Activated gamma-delta T cell (primary cell): ENCODE measurements at regions not wholly inside any gene's neighbourhood (a gene's known extent, or its start where the extent isn't known, plus 50 kb on each side); places are given as distances from the start of the nearest gene placed in this dataset.
"Not testable (repeated sequence)": the region's sequence is repeated elsewhere in the genome, so short reads cannot be mapped to it uniquely, and the experiment has no call there.

Source experiments
- DNase-seq: peaks from one replicate; lab custom pipeline; 2025; lab: John Stamatoyannopoulos, UW

DNA sequence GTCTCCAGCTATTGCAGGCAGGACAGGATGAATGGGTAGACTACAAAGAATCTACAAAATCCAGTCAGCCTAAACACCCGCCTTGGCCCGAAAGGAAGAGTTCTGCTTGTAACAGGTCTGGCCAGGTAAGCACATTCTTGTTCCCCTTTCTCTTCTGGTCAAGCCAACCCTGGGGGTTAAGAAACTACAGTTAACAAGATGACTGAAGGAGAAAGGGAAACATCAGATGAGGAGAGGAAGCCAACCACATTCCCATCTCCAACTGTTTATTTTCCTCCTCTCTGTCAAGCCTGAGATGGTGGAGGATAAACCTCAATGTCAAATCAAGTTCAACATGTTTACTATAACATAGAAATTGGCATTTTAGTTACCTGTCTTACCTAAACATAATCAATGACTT lies 198.9 kb downstream of the IPMK start:
- no peak for DNase-seq

DNA sequence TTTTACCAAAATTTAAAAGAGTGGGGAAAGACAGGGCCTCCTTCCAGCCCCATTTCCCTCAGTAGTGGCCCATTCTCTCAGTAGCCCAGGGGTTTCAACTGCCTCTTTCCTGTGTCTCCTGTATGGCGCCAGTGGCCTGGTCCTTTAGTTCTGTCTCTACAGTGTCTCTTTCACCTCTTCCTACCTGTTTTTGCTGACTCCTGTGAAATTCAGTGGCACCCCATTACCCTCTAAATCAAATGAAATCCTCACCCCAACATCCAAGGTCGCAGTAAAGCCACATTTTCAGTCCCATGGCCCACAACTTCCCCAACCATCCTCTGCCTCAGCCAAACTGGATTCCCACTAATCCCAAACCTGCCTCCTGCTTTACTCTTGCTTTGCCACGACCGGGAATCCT lies 200.7 kb downstream of the IPMK start:
- no peak for DNase-seq

DNA sequence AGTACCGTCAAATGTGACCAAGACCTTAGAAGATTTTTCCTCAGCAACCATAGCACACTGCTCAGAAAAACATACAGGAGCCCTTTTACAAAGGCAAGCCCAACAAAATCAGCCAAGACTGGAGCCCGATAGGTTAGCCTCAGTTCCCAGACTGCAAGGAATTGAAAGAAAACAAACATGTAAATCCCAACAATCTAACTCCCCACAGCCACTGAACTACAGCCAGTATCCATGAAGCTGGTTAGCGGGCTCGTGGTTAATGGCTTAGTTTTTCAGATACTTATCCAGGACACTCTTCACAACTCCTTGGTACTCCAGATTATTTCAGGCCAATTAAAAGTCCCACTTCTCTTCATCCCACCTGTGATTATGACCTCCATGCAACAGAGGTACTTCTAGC lies 201.6 kb downstream of the IPMK start:
- DNase-seq: no peak

DNA sequence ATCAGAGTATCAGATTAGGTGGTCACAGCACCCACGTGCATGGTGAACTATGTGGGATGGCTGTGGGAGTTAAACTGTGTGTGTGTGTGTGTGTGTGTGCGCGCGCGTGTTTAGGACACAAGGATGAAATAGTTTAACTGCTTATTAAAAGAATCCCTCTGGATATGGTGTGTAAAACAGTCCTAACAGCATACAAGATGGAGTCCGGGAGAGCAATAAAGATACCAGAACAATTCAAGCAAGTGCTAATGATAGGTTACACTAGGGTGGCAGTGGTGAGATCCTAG lies 202.2 kb downstream of the IPMK start:
- no peak for DNase-seq

DNA sequence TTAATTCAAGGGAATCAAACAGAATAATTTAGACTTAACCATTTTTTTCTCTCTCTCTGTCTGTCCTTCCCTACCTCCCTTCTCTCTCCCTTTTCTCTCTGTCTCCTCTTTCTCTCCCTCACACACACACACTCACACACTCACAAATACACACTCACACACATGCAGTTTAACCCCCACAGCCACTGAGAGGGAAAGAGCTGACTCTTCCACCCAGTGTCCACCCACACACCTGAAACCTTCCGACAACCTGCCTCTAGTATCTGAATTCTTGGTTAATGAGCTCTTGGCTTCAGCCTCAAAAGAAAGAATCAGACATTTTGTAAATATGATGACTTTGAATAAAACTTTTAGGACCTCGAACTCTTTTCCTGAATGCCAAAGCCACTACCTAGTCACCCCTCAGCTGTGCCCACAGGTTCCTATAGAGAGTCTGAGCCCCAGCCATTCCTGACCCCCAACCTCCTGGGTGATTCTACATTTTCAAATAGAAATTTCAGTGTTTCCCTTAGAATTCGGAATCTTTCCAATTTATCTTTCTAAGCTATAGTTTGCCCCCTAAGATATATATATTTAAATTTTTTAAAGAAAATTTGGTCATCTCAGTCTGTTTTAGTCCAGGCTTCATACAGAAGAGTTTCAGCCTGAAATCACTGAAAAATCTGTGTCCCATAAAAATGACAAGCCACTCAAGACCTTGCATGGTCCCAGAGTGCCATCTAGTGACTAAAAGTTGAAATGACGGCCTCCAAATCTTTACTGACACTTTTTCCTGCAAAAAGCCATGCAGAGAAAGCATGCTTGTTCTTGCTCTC lies 202.8 kb downstream of the IPMK start:
- no peak for DNase-seq

DNA sequence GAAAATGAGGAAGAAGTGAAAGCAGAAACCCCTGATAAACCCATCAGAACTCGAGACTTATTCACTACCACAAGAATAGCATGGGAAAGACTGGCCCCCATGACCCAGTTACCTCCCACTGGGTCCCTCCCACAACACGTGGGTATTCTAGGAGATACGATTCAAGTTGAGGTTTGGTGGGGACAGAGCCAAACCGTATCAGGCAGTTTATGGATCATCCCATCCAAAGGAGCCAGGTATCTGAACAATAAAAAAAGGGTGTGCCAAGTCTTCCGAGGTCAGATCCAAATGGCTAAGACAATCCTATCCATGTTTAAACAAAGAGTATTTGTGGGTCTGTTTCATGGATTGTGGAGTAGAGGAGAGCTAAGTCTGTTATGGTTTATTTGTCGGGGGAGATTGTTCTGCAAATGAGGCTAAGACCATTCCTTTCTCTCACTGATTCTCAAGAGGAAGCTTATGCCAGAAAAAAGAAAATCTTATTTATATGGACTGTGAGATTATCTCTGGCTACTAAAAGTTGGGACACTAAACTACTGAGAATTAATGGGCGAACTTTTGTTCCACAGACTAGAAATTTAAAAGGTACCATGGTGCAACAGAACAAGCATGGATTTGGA lies 203.7 kb downstream of the IPMK start:
- DNase-seq: no peak

DNA sequence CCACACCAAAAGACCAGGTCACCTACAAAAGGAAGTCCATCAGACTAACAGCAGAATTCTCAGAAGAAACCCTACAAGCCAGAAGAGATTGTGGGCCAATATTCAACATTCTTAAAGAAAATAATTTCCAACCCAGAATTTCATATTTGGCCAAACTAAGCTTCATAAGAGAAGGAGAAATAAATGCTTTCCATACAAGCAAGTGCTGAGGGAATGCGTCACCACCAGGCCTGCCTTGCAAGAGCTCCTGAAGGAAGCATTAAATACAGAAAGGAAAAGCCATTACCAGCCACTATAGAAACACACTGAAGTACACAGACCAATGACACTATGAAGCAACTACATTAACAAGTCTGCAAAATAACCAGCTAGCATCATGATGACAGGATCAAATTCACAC lies 209.0 kb downstream of the IPMK start:
- DNase-seq: not testable (repeated sequence)

DNA sequence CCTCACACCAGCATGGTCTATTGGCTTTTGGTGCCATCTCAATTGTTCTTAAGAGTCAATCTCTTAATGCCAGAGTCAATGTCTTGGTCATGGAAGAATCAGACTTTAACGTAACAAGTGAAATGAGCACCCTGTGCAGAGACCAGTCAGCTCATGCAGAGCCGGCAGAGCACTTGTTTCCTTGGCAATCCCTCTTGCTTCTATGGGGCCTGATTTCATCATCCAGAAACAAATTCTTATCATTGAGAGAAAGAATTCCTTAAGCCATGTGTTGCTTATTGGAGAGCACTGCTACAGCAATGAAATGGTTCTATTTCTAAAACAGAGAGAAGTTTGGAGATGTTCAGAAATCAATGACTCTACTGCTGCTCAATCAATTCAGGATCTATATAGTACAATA lies 212.8 kb downstream of the IPMK start:
- DNase-seq: no peak

DNA sequence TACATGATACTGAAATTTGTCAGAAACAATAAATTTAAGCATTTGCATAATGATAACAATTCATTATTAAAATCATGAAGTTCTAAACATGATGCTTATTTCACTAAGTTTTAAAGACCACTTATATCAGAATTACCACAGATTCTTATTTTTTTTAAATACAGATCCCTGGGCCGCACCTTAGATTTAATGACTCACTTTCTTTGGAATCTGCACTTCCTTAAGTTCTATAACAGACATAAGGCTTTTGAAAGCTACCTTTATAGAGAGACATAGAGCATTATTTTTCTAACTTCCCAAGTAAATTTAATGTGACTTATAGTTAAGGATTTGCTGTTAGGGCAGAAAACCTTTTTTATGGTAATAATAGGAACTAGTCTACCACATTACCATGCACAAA lies 214.9 kb downstream of the IPMK start:
- DNase-seq: no peak

DNA sequence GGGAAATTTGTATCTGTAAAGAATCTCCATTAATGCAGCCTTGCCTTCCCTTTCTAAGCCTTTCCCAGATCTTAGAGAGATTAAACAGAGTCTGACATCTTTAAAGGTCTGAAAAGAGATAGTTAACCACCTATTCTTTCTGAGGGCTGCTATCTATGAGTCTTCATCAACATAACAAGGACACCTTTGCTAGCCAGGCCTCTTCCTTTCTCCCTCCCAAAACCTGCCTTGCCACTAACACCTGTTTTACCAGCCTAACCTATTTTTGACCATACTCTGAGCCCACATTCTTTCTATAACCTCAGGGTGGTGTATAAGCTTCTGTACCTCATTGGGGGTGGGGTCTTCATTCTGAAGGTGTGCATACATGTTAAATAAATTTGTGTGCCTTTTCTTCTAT lies 217.1 kb downstream of the IPMK start:
- no peak for DNase-seq

DNA sequence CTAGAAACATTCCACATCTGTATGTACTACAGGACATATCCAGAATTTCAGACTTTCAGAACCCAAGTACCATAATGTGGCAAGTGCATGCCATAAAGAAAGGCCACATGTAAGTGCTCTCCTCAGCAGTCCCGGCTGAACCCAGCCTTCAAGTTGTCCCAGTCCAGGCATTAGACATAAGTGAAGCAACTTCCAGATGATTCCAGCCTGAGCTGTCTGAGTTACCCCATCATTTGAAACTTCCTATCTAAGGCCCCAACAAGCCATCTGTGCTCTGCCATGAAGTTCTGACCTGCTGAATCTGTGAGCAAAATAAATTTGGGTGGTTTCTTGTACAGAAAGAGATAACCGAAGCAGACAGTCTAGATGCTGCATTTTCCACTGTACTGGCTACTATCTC lies 218.8 kb downstream of the IPMK start:
- DNase-seq: no peak

DNA sequence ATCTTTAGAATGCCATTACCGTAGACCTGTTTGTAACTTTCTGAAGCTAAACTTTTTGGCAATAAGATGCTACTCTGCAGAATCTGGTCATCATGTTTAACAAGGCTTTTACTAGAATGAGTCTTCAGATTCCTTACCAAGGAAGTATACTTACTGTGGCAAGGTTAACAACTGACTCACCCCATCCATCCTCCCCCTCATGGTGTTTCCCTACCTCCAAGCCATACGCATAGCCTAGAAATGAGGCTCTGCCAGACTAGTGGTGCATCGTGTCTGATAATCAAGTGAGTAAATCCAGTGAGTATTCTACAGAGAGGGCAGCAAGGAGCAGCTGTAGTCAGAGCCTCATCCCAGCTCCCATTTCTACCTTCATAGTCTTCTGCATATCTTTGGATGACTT lies 223.6 kb downstream of the IPMK start:
- DNase-seq: no peak

DNA sequence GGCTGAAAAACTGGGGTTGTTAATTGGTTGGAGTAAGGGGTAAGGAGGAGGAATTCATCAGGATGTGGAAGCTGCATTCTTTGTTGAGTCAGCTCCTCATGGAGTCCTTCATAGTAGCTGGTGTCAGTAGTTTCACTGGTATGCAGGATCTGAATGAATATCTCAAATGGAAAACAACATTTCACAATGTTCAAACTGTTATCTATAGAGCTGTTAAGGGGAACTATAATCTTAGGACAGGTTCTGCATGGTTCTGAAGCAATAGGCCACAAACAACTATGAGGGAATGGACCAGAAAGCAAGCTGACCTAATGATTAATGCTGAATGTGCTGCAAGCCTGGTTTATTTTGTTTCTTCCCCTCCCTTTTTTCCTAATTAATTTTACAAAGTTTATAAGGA lies 225.8 kb downstream of the IPMK start:
- no peak for DNase-seq

DNA sequence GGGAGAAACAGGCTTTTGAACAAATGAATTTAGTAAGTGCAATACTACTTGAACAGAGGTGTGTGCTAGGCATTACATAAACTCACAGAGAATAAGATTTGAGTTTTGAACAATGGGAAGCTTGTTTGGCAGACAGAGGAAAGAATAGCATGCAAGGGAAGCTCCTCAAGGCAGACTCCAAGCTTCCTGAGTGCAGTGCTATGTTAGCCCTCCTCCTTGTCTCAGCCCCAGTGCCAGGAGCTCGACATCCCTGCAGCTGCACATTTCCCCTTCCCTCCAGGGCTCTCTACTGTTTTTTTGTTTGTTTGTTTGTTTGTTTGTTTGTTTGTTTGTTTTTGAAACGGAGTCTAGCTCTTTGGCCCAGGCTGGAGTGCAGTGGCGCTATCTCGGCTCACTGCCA lies 237.5 kb downstream of the IPMK start:
- no peak for DNase-seq

DNA sequence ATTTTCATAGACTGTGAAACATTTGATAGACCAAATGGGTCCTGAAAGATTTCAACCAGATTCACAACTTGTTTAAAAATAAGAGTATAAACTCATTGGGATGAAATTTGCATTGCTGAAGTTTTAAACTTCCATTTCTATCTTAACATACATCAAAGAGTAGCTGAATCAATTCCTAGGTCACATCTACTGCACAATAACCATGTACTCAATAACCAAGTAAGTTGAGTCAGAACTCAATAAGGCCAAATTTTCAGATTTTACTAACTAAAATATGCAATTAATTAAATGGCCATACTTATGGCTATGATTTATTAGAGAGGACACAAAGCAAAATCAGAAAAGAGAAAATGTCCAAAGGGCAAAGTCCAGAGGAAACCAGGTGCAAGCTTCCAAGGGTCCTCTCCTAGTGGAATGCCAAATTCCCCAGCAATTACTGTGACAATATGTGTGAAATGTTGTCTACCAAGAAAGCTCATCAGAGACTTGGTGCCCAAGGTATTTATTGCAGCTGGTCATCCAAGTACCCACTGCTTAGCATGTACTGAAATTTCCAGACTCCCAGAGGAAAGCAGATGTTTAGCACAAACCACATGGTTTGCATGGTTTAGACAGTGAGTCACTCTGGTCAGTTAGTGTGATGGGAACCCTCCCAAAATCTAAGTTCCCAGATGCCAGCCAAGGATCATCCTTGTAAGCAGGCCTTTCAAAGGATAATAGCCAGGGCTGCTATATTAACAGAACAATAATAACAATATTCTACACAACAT lies 238.9 kb downstream of the IPMK start:
- no peak for DNase-seq

DNA sequence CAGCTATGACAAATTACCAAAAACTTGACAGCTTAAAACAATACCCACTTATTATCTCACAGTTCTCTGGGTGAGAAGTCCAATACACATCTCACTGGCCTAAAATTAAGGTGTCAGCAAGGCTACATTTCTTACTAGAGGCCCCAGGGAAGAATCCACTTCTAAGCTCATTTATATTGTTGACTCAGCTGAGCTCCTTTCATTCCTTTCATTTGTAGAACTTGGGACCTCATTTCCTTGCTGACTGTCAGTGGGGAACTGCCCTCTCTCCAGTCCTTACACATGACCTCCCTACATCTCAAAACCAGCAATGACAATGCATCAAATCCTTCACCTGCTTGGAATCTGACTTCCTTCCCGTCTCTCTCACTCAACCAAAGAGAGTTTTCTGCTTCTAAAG lies 240.3 kb downstream of the IPMK start:
- no peak for DNase-seq

DNA sequence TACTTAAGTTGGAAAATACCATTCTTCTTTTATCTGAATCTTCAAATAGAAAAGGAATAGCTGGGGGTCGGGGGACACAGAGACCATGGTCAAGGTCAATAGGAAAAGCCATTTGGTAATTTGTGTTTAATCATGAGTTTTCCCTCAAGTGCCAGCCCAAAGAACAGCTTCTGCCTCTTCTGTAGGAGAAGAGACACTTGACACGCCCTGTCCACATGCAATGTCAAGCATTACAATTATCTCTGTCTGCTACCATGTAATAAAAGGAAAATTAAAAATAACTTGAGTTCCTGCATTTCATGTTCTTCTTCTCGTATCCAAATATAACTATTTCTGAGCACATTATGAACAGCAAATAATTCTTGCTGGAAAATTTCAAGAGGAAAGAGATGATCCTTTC lies 241.7 kb downstream of the IPMK start:
- no peak for DNase-seq

DNA sequence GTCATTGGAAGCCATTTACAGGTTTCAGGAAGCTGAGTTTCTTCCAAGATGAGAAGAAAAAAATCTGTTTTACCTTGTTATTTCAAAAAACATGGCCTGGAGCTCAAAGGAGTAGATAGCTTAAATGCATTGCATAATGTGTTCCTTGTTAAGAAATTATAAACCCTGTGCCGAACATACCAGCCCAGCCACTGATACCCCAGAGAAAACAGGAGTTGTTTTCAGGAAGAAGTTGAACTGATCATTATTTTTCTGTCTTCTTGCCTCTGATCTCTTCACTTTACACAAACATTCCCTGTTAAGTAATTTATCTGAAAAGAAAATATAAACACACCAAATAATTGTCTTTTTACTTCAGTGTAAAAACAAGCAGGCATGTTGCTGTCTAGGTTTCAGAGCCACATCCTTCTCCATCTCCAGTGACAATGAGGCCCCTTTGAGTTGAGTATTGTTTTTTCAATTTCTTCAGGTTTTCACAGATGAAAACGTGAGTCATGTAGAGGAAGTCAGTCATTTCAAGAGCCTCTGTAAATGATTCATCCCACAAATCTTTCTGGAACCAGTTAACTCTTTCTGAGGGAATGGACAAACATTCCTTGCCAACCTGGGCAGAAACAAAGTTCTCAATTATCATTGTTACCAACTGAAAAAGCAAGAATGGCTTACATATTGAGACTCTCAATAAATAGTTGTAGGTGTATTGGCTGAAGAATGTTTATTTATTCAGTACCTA lies 244.2 kb downstream of the IPMK start:
- no peak for DNase-seq

DNA sequence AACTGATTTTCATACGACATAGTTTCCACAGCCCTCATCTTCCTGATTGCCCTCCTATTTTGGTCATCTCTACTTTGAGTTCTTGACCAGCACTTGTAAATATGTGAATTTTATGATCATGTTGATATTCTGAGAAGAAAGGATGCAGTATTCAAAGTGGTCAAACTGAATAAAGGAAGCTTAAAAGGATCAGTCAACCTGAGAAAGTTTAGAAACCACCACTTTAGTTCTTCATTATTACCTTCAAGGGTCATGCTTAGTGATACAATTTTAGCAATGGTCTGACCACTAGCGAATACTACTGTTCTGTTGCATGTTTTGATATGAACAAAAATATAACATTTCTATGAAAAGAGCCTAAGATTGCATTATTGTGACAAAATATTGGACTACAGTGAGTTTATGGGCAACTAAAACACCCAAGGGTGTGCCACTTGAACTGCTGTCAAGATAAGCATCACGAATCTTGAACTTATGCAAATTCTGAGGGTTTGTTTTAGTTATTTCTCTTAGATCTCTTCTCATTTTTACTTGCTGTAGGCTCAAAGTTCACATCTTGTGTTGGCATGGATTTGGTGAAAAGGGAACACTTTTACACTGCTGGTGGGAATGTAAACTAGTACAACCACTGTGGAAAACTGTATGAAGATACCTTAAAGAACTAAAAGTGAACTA lies 247.7 kb downstream of the IPMK start:
- no peak for DNase-seq

DNA sequence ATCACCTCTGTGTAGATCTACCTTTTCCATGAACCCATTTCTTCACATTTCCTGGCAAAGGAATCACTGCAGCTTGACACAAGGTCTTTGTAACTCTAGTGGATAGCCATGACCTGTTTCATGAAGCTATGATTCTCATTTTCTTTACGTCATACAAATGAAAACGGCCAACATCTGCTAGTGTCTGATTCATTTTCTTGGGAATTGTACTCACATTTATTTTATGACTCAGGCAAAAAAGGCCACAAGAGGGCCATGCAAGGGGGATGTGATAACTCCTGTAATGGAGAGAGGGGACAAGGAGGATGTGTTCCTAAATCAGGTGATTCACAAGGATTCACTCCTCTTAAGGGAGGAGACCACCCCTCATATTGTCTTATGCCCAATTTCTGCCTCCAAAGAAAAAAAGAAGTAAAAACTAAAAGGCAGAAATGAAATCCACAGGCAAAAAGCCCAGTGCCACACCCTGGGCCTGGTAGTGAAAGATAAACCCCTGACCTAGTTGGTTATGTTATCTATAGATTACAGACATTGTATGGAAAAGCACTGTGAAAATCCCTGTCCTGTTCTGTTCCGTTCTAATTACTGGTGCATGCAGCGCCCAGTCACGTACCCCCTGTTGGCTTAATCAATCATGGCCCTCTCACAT lies 249.9 kb downstream of the IPMK start:
- no peak for DNase-seq

DNA sequence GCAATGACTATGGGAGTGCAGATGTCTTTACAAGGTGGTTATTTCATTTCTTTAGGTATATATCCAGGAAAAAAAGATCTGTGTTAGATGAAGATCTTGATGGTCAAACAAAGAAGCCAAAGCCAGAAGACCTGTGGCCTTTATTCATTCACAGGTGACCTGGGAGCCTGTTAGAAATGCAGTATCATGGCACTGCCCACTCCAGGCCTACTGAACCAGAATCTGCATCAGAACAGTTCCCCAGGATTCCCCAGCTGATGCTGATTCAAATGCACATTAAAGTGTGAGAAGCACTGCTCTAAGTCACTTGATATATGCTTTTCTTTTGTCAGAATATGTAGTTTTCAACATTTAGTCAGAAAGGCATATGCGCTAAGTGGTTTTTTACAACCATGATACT lies 251.1 kb downstream of the IPMK start:
- no peak for DNase-seq

DNA sequence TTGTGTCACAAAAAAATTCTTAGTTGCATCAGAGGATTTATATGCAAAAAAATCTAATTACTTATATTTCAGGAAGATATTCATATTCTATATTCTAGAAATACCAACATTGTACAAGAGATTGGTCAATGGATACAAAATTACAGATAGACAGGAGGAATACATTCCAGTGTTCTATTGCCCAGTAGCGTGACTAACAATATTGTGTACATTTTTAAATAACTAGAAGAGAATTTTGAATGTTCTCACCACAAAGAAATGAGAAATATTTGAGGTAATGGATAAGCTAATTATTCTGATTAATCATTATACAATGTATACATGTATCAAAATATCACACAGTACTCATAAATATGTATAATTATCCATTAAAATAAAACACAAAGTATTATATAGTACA lies 253.3 kb downstream of the IPMK start:
- no peak for DNase-seq
